Astrocyte of the spinal cord (primary cell): ENCODE measurements at regions not wholly inside any gene's neighbourhood (a gene's known extent, or its start where the extent isn't known, plus 50 kb on each side); places are given as distances from the start of the nearest gene placed in this dataset.

Experiments
- DNase-seq: peaks from one replicate; pipeline ENCODE4 v3.0.0; 2011; ENCODE audit warnings: low read depth, low spot score
- H3K4me3 ChIP-seq: 2 replicates; pipeline ENCODE4 v1.5.1; 2011; ENCODE audit warnings: low read depth, mild to moderate bottlenecking, low read length, moderate library complexity
- in situ Hi-C: cut with HindIII; loops from 2 replicates; pipeline ENCODE4 v1.10.0; 2017; ENCODE audit warnings: low sequenced_read_pairs
- TF ChIP-seq, protein P1 (sequence below): IDR thresholded peaks from 2 replicates; pipeline ENCODE4 v1.5.1; 2012; ENCODE audit warnings: low read depth, mild to moderate bottlenecking, low read length, inconsistent platforms

DNA sequence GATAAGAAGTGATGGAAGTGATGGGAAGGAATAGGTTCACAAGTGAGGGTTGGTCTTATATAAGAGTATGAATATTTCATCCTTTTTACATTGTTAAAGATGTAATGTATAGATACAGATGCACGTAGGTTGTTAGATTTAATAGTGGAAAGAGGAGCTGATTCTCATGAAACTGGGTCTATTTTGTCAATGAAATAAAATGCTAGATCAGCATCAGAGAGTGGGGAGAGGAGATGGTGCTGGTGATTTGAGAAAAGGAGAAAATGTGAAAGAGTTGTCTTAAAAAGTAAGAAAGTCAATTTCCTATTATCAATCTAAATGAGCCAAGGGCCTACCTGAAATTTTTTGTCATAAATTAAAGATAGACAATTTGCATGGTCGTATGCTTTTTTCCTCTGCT is 82.8 kb upstream of the FYN start:
- TF ChIP-seq, protein P1, sequence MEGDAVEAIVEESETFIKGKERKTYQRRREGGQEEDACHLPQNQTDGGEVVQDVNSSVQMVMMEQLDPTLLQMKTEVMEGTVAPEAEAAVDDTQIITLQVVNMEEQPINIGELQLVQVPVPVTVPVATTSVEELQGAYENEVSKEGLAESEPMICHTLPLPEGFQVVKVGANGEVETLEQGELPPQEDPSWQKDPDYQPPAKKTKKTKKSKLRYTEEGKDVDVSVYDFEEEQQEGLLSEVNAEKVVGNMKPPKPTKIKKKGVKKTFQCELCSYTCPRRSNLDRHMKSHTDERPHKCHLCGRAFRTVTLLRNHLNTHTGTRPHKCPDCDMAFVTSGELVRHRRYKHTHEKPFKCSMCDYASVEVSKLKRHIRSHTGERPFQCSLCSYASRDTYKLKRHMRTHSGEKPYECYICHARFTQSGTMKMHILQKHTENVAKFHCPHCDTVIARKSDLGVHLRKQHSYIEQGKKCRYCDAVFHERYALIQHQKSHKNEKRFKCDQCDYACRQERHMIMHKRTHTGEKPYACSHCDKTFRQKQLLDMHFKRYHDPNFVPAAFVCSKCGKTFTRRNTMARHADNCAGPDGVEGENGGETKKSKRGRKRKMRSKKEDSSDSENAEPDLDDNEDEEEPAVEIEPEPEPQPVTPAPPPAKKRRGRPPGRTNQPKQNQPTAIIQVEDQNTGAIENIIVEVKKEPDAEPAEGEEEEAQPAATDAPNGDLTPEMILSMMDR = no peak
- no peak for DNase-seq
- in situ Hi-C loops = no loop called here
- H3K4me3 ChIP-seq = no peak overlapping the region

DNA sequence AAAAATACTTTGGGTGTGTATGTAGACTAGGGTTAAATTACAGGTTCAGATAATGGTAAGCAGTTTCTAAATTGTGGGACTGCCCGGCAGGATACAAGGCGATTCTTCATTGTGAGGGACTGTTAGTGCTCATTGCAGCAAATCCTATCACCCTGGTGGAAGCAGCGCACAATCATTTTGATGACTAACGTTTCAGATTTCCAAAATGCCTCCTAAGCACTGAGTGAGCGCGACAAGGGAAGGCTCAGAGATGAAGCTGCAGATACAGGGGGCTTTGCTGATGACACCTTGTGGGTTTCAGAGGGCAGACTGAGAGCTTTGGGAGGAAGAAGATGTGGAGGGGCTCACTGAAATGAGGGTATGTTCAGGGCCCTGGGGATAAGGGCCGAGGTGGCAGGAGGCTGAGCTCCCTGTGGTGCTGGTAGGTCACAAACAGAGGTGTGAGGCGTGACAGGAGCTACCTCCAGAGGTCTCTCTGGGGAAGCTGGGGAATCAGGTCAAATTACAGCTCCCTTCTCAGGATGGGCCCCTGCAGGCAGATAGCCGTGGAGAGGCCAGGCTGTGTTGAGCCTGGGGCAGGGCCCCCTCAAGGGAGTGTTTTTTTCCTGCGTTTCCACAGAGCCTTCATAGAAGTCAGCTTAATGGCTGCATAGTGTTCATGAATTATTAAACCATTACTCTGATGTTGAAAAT is 84.5 kb upstream of the FYN start:
- in situ Hi-C loops = no loop called here
- TF ChIP-seq, protein P1 = no peak
- H3K4me3 ChIP-seq = no peak overlapping the region
- no peak for DNase-seq

DNA sequence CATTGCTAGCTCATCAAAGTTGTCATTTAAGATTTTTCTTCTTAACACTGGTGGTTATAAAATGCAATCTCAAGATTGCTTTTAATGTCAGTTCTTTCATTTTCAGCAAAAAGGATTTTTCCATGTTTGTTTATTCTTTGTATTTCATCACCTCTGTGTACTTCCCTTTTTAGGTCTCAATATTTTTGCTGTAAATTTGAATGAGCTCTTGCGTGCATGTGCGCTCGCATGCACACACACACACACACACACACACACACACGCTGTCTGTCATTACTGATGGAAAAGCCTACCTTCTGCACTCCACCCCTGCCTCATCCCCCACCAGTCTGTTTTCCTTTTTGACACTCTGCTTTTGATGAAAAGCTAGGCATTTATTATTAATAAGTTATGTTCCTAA is 85.3 kb upstream of the FYN start:
- DNase-seq = no peak
- H3K4me3 ChIP-seq = no peak overlapping the region

DNA sequence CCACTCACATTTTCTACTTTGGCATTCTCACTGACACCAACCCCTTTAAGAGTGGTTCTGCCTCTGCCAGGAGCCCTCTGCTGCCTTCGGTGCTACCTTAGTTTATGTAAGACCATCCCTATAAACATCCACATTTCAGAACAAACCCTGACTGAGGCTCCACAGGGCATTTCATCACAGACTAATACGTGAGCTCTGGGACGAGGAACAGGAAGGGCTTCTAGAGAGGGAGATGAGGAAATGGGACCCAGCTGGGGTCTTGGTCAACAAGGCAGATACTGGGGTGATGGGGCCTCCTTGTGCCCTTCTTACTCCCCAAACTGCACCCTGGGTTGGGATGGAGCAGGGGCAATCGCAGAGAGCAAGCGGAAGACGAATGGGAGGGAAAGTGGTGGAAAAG is 86.5 kb upstream of the FYN start:
- TF ChIP-seq, protein P1 = no peak
- no peak for DNase-seq
- in situ Hi-C loops = no loop called here
- no peak overlapping the region for H3K4me3 ChIP-seq

More for the DNA sequence above, 85.3 kb upstream of the FYN start:
- TF ChIP-seq, protein P1 = no peak
- in situ Hi-C loops = no loop called here

DNA sequence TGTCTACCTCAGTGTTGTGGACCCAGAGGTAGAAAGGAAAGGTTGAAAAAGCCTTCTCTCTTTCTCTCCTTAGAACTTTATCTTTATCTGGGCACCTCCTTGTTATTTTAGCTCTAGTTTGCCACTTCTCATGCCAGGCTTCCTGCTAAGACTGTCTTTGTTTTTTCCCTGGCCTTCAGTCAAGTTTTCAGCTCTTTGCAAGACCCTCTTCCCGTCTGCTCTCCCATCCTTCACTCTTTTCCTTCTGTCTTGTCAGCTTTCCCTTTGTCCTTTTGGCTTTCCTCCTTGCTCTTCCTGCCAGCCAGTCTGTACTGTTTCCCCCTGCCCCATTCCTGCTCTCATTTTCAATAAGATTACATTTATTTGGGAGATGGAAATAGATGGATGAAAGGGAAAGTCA is 86.8 kb upstream of the CCN6 start:
- TF ChIP-seq, protein P1 = no peak
- DNase-seq = no peak
- H3K4me3 ChIP-seq = no peak overlapping the region
- in situ Hi-C loops = no loop called here

DNA sequence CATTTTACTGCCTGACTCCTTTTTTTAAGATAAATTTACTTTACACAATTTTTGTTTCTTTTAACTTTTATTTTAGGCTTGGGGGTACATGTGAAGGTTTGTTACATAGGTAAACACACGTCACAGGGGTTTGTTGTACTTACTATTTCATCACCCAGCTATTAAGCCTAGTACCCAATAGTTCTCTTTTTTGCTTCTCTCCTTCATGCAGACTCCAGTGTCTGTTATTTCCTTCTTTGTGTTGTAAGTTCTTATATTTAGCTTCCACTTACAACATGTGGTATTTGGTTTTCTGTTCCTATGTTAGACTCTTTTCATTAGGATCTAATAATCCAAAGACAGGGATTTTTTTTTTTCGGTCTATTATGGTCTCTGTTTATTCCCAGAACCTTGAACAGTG is 83.5 kb upstream of the CCN6 start:
- no peak for DNase-seq
- in situ Hi-C loops = no loop called here
- TF ChIP-seq, protein P1 = no peak
- H3K4me3 ChIP-seq = no peak overlapping the region
